Vagina (tissue), 2 donors: ENCODE measurements at regions not wholly inside any gene's neighbourhood (a gene's known extent, or its start where the extent isn't known, plus 50 kb on each side); places are given as distances from the start of the nearest gene placed in this dataset.

ENCODE experiments used
- POLR2A ChIP-seq, 2 donors: fragments of 450-650 bp; IDR thresholded peaks; one replicate each; pipeline ENCODE4 v1.6.1; 2017; ENCODE audit warnings: antibody characterized with exemption in 2 of 2, mild to moderate bottlenecking in 2 of 2, moderate library complexity in 2 of 2
- POLR2AphosphoS5 ChIP-seq, 2 donors: sonication (generic); formaldehyde crosslinking; IDR thresholded peaks; one replicate each; pipeline ENCODE4 v1.9.0; 2017; ENCODE audit warnings: antibody characterized with exemption in 2 of 2, mild to moderate bottlenecking in 2 of 2, low read depth in 1 of 2; ENCODE audit not compliant: insufficient read depth in 1 of 2
- TF ChIP-seq, protein P1 (sequence below), 3 experiments: fragments of 450-650 bp in 2 of 3; fragments of 200-600 bp in 1 of 3; sonication (generic) in 1 of 3; IDR thresholded peaks; one replicate each; pipeline ENCODE4 v1.5.1; 2017 to 2019; ENCODE audit warnings: antibody characterized with exemption in 3 of 3, mild to moderate bottlenecking in 2 of 3, moderate library complexity in 2 of 3

- TF ChIP-seq, protein P1, sequence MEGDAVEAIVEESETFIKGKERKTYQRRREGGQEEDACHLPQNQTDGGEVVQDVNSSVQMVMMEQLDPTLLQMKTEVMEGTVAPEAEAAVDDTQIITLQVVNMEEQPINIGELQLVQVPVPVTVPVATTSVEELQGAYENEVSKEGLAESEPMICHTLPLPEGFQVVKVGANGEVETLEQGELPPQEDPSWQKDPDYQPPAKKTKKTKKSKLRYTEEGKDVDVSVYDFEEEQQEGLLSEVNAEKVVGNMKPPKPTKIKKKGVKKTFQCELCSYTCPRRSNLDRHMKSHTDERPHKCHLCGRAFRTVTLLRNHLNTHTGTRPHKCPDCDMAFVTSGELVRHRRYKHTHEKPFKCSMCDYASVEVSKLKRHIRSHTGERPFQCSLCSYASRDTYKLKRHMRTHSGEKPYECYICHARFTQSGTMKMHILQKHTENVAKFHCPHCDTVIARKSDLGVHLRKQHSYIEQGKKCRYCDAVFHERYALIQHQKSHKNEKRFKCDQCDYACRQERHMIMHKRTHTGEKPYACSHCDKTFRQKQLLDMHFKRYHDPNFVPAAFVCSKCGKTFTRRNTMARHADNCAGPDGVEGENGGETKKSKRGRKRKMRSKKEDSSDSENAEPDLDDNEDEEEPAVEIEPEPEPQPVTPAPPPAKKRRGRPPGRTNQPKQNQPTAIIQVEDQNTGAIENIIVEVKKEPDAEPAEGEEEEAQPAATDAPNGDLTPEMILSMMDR (IDR thresholded peaks at IDR 0.05): no peak
- TF ChIP-seq POLR2AphosphoS5 (IDR thresholded peaks at IDR 0.05; ENCODE audit: insufficient read depth in 1 of 2, low read depth in 1 of 2): no peak
- TF ChIP-seq POLR2A (IDR thresholded peaks at IDR 0.05): no peak
These were observed 438.2 kb upstream of the FAR2 start for GRCh38 chr12:28710882-28711281.
